Femur (tissue), 1 donor: ENCODE measurements at regions not wholly inside any gene's neighbourhood (a gene's known extent, or its start where the extent isn't known, plus 50 kb on each side); places are given as distances from the start of the nearest gene placed in this dataset.

Experiments
- DNase-seq: peaks from one replicate; pipeline ENCODE4 v3.0.0-alpha.2; 2017

- no peak for DNase-seq
Measured at GRCh38 chr13:85535316-85536084, 263.7 kb downstream of the SLITRK6 start.

DNA sequence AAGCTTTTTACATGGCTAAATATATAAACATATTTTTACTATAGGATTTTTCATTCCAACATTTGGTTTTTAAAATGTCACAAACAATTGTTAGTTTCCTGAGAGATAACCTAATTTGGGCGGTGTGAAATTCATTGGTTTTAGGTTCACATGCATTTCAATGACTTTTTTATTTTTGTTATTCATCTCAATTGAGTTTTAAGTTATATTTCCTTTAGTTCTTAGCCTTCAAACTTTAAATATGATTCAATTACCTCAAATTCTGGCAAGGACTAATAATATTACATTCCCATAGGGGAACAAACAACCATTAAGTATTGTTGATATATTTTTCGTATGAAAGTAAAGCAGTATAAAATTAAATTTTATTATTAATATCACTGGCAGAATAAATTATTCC lies 265.3 kb downstream of the SLITRK6 start:
- no peak for DNase-seq

- DNase-seq, result no peak
Measured at GRCh38 chr13:85529218-85529594, 270.0 kb downstream of the SLITRK6 start.

DNA sequence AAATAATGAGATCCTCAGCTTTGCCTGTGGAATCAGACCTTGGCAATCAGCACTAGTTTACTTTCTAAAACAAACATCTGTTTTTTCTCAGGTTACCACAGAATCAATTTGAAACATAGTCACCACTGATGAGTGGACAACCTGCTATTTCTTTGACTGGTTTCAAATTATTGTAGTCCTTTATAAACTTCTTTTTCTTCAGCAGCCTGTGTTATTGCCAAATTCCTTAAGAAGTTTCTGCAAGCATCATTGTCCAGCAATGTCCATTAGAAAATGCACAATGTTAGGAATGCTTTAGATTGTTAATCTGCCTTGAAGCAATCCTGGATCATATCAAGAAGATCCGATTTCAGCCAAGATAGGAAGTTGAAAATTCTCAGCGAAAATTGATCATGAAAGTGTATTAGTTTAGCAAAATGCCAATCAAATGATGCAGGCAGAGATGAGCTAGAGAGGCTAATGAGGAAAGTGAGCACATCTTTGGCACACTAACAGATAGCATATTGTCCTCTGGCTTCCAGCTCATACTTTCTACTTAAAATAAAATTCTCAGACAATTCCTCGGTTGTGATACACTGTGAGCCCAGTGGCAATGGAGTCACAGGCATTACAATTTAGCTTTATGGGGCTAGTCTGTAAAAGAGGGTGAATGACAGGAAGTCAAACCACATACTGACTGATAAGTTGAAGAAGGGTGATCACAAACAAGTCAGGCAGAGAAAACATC lies 270.6 kb downstream of the SLITRK6 start:
- peak; percentile 33 for DNase-seq

DNA sequence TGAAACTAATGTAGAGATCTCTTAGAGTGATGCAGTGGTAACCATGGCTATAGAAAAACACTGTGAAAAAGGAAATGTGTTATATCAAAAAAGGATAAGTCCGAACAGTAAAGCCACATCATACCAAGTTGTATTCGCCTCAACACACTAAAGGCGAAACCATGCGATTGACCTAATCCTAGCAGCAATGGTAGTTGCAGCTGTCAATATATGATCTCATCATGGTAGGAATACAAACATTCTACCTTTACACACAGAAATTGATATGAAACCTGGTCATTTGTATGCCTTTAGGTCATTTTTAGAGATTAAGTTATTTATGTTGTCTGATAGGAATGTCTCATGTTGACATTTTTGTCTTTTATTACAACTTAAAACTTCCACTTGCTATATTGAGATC lies 271.9 kb downstream of the SLITRK6 start:
- no peak for DNase-seq

DNA sequence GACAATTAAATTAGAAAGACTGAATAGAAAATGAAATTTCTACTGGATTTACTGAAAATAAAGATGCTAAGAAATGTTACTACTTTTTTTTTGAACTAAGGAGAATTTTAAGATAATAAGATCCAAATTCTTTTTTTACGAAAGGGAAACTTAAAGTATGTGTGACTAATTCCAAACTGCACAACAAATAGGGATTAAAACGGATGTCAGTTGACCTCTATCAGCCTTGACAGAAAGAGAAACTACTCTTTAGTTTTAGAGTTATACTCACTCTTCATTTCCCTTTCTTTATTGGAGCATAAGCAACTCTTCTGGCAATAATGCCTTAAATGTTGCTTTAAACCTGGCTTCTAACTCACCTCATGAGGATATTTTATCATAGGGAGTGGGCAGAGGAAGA lies 273.8 kb downstream of the SLITRK6 start:
- no peak for DNase-seq

GRCh38 chr13:85521657-85522056 lies 277.6 kb downstream of the SLITRK6 start:
- no peak for DNase-seq

- DNase-seq, result no peak
Measured at GRCh38 chr13:85520445-85520844, 278.8 kb downstream of the SLITRK6 start.

- no peak for DNase-seq
Measured at GRCh38 chr13:85519363-85519762, 279.9 kb downstream of the SLITRK6 start.

DNA sequence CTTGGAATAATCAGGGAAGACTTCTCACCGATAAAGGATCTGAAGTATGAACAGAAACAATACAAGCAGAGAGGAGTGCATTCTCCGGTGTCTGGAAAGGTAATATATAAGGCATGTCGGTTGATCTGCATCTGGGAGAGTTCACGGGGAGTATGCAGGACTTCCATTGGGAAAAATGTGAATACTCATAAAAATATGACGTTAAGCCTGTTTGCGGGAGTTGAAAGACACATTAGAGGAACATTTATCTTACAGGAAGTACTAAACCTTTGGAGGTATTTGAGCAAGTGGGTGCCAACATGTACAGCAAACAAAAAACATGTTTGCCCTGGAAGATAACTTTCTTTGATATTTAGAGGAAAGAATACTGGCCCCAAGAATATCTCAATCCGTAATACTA lies 286.8 kb downstream of the SLITRK6 start:
- DNase-seq, result no peak

DNA sequence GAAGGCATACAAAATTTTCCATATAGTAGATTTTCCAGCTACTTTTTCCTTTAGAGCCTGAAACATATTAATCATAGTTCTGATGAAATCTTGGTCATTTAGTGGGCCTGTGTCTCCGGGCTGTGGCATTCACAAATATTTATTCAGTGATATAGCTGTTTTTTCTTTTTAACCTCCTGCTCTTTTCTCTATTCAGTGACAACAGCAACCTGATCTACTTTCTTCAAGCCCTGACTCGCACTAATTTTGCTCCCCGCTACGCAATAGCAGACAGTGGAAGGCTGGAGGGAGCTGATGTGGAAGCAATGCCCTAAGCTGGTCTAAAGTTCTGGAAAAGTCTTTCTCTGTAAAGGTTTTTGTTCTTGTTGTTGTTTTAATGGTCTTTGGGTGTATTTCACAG lies 289.7 kb downstream of the SLITRK6 start:
- DNase-seq, result no peak

DNA sequence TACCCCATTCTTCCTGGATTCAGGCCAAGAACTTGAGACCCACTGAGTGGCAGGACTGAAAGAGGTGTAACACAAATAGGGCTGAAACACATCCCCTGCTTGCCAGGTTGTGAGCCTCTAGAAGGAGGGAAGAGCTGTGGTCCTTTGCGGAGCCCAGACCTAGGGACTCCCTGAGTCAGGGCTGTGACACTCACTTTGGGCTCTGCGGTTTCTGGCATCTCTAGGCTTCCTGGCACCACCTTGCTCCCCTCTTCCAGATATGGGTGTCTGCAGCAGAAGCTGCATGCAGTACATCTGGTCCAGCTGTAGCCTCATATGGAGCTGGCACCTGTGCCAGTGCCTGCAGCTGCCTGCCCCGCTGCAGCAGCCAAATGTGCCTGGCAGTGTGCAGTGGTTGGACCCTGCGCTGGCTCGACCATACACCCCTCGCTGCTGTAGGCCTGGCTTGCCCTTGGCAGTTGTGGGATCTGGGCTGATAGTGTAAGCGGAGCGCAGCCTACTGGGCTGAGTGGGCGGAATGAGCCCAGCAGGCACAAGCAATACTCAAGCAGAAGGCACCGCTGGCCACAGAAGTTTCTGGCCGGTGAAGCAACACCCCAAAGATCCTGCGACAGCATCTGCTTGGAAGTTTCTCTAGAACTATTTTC lies 290.4 kb downstream of the SLITRK6 start:
- no peak for DNase-seq

- no peak for DNase-seq
Measured at GRCh38 chr13:85503797-85504196, 295.4 kb downstream of the SLITRK6 start.

DNA sequence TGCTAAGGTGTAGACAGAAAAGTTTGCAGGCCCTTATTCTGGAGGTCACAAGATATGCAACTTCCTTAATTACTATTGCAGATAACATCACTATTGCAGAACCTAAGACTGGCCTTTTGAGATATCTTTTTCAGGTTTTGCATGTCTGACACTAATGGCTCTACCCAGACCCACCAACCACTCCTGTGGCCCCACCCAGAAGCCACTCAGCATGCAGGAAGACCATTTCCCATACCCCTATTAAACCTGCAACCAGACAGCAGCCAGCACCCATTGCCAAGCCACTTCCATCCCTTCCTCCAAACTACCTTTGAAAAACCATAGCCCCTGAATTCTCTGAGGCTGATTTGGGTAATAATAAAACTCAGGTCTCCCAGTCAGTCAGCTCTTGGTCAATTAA lies 297.6 kb downstream of the SLITRK6 start:
- no peak for DNase-seq

- no peak for DNase-seq
Measured at GRCh38 chr13:85500696-85501256, 298.4 kb downstream of the SLITRK6 start.

DNA sequence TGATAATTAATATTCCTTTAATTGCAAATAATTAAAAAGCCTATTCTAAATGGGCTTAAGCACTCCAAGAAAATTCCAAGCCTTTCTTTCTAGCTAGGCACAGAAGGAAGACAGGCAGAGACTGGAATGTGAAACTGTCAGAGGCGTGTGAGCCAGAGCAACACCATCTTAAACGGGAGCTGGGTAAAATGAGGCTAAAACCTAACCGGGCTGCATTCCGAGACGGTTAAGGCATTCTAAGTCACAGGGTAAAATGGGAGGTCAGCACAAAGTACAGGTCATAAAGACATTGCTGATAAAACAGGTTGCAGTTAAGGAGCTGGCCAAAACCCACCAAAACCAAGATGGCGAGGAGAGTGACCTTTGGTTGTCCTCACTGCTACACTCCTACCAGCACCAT lies 300.4 kb downstream of the SLITRK6 start:
- DNase-seq, result no peak

- DNase-seq, result no peak
Measured at GRCh38 chr13:85497652-85498051, 301.6 kb downstream of the SLITRK6 start.

- DNase-seq, result no peak
Measured at GRCh38 chr13:85492283-85492682, 306.9 kb downstream of the SLITRK6 start.

GRCh38 chr13:85486663-85487062 lies 312.6 kb downstream of the SLITRK6 start:
- DNase-seq, result no peak

DNA sequence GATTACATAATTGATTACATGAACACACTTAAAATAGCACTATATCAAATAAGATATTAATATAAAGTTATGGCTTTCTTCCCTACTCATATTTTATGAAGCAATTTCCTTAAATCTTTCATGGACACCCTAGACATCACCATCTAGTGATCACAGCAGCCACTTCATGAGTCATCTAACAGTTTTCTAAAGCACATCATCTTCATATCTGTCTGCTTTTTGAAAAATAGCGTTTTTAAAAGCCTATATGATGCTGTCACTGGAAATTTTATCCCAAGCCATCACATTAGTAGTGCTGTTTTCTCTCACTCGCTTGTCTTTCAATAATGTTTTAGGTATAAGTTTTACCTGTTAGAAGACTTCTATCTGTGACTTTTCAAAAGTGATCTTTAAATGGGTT lies 326.1 kb downstream of the SLITRK6 start:
- no peak for DNase-seq

DNA sequence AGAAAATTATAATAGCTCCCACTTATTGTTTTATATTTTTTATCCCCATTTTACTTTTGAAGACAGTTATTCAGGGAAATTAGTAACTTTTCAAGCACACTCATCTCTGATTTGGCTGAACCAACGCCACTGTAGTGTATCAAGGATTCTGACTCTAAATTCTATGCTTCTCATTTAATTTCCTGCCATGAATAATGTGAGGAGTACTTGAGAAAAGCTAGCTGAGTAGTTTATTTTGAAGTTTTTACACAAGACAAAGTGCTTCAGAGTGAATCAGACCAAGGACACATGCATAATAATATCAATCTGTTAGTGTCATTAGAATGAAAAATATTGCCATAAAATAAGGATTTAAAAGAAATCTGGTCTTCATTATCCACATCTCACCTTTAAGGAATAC lies 329.9 kb downstream of the SLITRK6 start:
- no peak for DNase-seq

DNA sequence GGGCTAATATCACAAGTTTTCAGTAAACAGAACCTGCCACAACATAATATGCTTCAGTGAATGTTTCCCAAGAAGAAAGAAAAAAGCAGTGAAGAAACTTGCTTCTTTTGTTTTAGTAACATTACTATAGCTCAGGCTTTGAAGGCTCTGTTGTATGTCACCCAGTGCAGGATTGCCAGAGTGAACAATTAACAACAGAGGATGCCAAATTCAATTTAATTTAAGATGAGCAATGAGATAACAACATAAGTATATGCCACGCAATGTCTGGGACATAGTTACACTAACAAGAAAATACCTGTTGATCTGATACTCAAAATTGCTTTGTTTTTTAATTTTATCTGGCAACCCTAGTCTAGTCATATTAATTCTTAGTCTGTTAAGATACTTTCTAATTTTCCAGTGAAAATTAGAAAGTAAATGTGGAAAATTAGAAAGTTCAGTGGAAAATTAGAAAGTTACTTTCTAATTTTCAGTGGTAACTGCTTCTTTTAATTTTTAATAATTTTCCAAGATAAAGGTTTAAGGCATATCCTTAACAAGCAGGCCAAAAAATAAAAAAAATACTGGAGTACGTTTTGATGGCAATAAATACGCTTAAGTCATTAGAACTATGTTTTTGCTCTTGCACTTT lies 336.3 kb downstream of the SLITRK6 start:
- no peak for DNase-seq

DNA sequence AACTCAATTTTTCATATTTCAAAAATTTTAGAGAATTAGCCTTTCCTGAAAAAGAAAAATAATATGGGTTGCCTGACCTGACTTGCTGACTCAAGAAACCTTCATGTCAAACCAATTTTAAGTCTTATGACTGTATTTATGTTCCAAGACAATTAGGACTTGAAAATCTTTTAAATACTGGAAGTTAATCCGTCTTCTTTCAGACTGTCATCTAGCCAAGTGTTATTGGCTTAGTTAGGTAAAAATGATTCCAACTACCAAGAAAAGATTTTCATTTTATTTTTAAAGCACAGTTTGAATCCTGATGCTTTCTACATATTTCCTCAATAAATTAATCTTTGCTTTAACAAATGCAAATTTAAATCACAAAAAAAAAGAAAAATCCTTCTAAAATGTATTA lies 337.6 kb downstream of the SLITRK6 start:
- no peak for DNase-seq
